GM18502 (cell line): ENCODE measurements at regions not wholly inside any gene's neighbourhood (a gene's known extent, or its start where the extent isn't known, plus 50 kb on each side); places are given as distances from the start of the nearest gene placed in this dataset.

Experiments used
- ATAC-seq: cut with Tn5 transposase; IDR thresholded peaks from one replicate; pipeline ENCODE4 v1.9.1; 2021; ENCODE audit warnings: mild to moderate bottlenecking; ENCODE audit not compliant: unreplicated experiment, poor library complexity

- ATAC-seq = no peak
These were observed 78.1 kb downstream of the SIK1 start for GRCh38 chr21:43348801-43349261.

DNA sequence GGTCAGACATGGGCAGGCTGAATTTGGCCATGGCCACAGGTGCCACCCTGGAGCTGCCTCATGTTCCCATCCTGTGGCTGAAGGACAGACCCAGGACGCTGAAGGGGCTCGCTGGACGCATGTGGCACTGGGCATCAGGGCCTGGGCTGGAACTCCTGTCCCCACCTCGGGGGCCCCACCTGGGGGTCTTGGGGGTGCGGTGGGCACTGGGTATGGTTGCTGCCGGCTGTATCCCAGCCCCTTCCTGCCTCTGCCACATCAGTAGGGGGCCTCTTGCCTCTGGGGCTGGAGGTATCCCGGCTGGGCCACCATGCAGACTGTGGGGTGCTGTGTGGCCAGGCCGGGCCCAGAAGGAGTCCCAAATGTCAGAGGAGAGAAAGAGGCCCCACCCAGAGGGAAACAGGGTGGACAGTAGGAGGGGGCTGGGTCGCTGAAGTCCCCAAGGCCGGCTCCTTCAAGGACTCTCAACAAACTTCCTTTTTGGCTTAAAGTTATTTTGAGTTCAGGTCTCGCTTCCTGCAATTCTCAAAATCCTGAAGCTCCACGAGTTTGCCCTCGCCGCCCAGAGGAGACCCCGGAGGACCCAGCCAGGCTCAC is 78.7 kb downstream of the SIK1 start:
- no peak for ATAC-seq

DNA sequence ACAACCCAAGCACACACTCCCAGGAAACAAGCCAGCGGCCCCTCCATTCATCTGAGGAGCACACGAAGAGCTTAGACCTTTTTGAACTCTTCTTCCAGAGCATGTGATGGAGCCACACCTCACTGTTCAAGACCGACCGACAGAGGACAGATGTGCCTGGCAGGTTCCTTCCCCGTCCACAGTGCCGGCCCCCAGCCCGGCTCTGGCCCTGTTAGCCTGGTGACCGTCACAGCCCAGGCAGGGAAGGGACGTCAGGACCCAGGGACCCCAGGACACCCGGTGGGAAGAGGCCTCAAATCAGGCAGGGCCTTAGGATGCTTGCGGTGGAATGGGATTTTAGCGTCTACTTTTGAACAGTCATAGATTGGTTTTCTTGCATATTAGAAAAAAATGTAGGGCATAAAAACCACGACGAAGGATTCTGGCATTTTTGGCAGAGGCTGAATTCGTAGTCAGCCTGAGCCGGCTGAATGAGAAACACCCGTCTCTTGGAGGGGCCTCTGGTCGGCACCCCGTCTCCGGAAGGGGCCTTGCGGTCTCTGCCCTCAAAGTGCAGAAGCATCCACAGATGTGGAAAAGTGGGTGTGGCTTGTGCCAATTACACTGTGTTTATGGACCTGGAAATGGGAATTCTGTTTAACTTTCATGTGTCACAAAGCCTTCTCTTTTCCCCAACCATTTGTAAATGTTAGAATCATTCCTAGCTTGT is 79.3 kb downstream of the SIK1 start:
- no peak for ATAC-seq

- ATAC-seq = no peak
These were observed 80.4 kb downstream of the SIK1 start for GRCh38 chr21:43346551-43346950.

GRCh38 chr21:43345746-43346409 is 81.1 kb downstream of the SIK1 start:
- ATAC-seq = no peak

DNA sequence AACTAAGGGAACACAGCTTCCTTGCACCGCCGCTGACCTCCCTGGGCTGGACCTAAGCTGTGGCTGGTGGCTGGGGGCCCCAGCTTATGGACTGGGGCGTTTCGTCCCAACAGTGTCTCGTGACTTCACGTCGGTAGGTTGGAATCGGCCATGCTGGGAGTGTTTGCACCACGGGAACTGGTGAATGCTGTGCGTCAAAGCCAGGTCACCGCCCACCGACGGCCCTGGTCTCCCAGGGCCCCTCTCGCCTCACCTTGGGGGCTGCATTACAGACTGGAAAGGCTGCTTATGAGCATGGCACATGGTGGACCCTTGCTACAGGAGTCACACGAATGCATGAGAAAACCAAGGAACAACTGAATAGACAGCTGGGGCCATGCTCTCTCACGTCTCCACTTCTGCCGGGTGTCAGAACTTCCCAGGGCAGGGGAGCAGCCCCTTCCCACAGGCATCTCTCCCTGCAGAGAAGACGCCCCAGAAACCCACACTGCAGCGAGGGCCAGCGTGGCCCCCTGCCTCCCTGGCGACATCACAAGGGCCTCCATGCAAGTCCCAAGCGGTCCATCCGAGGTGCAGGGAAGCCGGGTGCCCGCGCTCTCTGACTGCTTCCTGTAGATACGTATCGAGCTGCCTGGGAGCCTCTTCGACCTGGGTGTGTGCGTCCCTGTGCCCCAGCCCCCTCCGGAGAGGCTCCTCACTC is 81.7 kb downstream of the SIK1 start:
- no peak for ATAC-seq

DNA sequence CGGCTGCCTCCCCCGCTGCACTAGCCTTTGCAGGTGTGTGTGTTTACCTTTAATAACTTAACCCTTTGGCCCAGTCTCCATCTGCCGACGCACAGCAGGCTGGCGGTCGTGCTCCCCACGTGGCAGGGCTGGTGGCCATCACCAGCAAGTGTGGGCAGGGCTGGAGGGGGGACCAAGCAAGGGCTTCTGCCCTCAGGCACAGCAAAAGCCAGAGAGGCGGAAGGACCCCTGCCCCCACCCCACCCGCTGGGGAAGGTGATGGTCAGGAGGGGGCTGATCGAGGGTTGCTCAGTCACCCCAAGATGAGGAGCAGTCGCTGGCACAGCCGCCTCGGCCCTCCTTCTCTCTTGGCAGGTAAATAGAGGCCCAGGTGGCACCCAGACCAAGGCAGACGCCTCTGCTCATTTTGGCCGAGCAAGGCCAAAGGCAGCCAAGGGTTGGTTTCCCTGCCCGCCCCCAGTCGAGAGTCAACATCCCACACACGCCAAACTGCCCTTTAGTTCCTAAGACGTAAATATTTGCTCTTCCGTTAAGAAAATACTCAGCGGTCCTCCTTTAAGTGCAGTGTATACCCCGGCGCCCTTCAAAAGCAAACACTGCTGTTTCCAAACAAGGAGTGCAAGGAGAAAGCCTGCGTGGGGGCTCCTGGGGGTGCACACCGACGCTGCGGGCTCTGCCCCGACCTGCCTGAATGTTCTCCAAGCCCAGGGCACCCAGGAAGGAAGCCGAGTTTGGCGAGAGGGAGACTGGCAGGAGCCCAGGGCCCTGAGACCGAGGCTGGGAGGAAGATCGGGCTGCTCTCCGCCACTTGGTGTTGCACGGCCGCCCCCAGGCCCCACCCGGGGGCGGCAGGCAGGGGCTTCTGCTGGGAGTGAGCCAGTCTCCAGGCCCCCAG is 82.7 kb downstream of the SIK1 start:
- no peak for ATAC-seq

- ATAC-seq = no peak
These were observed 83.6 kb downstream of the SIK1 start for GRCh38 chr21:43343095-43343991.

GRCh38 chr21:43342301-43342881 is 84.5 kb downstream of the SIK1 start:
- ATAC-seq = no peak

DNA sequence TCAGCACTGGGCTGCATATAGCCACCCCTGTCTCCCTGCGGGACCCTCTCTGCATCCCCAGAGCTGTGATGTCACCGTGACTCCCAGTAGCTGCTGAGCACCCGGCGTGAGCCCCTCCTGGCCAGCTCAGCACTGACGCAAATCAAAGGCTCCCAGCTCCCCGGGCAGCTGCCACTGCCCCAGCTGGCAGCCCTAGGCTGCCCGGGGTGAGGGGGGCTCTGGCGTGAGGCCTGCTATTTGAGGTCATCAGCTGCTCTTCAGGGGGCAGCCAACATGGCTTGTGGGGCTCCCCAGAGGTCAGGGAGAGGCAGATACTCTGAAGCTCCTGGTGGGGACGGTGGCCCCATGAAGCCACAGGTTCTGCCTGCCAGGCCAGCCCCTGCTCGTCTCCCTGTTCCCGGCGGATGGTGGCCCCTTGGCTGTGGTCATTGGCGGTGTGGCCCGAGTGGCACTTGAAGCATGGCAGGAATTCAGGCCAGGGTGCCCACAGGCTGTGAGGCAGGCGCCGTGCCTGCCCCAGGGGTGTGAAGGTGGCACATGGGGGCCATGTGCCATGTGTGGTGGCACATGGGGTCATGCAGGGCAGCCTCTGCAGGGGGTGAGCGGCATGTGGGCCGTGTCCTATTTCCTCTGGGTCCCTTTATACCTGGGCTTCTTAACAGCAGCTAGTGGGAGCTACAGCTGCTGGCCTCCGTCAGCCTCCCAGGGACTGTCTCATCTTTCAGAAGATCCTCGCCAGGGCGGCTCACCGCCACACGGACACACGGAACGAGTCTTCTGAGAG is 85.4 kb downstream of the SIK1 start:
- ATAC-seq = no peak

DNA sequence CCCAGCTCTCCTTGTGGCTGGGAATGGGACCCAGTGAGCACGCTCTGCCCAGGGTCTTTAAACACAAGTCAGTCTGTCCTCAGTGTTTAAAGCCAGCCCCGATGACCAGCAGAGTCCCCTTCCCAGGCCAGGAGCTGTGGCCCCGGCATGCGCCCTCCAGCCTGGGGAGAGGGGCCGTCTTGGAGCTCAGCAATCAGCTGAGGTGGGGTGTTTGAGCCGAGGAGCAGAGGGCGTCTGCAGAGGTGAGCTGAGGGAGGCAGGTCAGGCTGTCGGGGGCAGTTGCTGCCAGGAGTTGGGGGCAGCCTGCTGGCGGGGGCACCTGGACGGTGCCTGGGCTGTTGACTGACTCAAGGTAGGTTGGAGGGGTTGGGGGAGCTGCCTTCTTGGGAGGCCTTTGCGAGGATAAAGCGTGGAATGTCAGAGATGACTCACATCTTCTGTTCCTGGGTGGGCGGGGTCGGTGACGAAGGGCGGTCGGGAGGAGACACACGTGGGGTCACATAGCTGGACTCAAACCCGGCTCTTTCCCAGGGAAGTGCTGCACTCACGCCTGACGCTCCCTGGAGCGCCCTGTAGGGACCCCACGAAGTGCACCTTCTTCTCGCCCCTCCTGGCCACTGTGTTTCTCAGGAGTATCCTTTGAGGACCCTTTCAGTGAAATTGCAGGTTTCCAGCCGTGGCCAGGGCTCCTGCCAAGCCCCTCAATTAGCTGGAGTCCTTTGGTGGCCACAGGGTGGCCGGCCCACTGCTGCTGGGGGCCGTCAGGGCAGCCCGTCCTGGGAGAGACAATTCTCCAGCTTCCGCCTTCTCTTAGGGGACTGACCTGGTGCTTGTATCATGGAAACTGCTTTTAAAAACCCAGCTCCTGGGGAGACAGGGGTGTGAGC is 86.2 kb downstream of the SIK1 start:
- ATAC-seq = no peak

- ATAC-seq = no peak
These were observed 87.3 kb downstream of the SIK1 start for GRCh38 chr21:43339668-43340067.

DNA sequence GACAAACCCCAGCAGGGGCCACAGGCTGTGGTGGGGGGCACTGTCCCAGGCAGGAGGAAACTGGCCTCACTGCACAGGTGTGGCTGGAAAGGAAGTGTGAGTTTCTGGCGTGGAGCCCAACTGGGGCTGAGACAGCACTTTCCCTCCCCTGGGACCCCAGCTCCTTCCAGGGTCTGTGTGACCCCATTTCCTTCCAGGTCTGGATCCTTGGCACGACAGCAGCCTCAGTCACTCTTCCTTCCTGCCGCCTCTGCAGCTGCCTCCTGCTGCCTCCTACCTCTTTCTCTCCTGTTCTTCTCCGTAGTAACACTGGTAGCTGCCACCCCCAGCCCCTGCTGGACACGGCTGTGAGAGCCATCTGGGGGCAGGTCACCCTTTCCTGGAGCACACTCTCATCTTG is 88.0 kb downstream of the SIK1 start:
- no peak for ATAC-seq

DNA sequence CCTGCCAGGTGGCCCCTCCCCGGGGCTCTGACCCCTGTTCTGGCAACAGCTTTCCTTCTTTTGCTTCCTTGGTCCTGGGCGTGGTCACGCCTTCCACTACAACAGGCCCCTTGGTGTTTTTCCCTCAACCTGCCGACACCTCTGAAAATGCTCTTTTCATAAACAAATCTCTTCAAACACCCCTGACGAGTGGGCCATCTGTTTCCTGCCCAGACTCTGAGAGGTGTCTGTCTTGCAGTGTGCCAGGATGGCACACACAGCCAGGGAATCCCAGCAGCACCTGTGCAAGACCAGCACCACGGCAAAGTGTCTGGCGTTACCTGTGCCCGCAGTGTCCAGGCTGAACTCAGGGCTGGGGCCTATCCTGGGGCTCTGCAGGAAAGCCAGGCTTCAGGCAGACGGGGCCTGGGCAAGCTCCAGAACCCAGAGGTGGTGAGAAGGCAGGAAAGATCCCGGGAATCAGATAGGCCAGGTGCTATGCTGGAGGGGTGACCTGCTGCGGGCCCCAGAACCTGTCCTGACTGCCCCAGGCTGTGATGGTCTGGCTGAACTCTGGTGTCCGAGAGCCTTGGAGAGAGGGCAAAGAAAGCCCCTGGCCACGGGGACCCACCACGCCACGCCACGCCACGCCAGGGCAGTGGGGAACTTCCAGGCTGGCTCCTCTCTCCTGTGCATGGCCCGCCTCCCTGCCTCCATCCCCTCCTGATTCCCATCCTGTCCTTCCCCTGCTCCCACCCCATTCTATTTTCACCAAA is 88.9 kb downstream of the SIK1 start:
- ATAC-seq = no peak

GRCh38 chr21:43335119-43335518 is 91.8 kb downstream of the SIK1 start:
- no peak for ATAC-seq

DNA sequence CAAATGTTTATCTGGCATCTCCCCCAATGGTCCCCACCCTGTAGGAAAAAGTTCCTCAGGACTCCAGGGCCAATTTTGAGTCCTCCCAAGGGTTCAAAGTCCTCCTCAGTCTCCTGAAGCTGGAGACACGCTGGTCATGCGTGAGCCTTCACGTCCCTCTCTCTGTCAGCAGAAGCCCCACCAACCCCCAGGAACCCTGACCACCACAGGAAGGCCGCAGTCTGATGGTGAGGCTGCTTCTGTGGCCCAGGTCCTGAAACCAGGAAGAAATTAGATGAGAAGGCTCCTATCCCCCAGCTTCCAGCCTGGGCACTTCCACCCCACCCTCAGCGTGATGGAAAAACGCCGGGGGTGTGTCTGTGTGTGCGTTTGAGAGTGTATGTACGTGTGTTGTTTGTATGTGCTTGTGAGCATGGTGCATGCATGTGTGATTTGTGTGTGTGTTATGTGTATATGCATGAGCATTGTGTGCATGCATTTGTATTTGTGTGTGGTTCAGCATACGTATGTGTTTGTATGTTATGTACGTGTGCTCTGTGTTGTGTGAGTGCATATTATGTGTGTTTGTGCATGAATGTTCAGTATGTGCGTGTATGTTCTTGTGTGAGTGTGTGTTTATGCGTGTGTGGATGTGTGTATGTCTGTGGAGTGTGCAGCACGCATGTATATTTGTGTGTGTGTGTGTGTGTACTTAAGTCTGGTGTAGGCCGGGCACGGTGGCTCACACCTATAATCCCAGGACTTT is 92.5 kb downstream of the SIK1 start:
- no peak for ATAC-seq
